Astrocyte (in vitro differentiated cells and primary cell): ENCODE measurements at regions not wholly inside any gene's neighbourhood (a gene's known extent, or its start where the extent isn't known, plus 50 kb on each side); places are given as distances from the start of the nearest gene placed in this dataset.

Source experiments
- DNase-seq: peaks from one replicate; pipeline ENCODE4 v3.0.0-alpha.2; 2010; ENCODE audit warnings: low read depth
- FAIRE-seq: peaks from 2 replicates; lab custom pipeline; 2011; peaks lifted over from hg19 to GRCh38; lab: Jason Lieb, UNC
- H2AFZ ChIP-seq: 2 replicates; pipeline ENCODE4 v1.6.0; 2012; ENCODE audit warnings: low read depth, low read length, inconsistent platforms
- H3K27ac ChIP-seq: 2 replicates; pipeline ENCODE4 v1.5.1; 2011; ENCODE audit warnings: low read depth, low read length, inconsistent platforms
- H3K27me3 ChIP-seq: 2 replicates; pipeline ENCODE4 v1.6.0; 2011; ENCODE audit warnings: low read length, inconsistent platforms; ENCODE audit not compliant: insufficient read depth
- H3K36me3 ChIP-seq: 2 replicates; pipeline ENCODE4 v1.5.1; 2011; ENCODE audit warnings: low read length, inconsistent platforms; ENCODE audit not compliant: insufficient read depth
- H3K4me1 ChIP-seq: 2 replicates; pipeline ENCODE4 v1.5.1; 2011; ENCODE audit warnings: low read length, inconsistent platforms; ENCODE audit not compliant: insufficient read depth
- H3K4me2 ChIP-seq: 2 replicates; pipeline ENCODE4 v1.6.0; 2012; ENCODE audit warnings: low read length, inconsistent platforms
- H3K4me3 ChIP-seq: 2 replicates; pipeline ENCODE4 v1.5.1; 2011; ENCODE audit warnings: low read depth, mild to moderate bottlenecking, low read length, inconsistent platforms; ENCODE audit not compliant: insufficient read depth
- H3K79me2 ChIP-seq: 2 replicates; pipeline ENCODE4 v1.6.0; 2012; ENCODE audit warnings: mild to moderate bottlenecking, low read length, inconsistent platforms; ENCODE audit not compliant: insufficient read depth
- H3K9ac ChIP-seq: 2 replicates; pipeline ENCODE4 v1.6.0; 2012; ENCODE audit warnings: mild to moderate bottlenecking, low read length, inconsistent platforms
- H3K9me3 ChIP-seq: 2 replicates; pipeline ENCODE4 v1.5.1; 2012; ENCODE audit warnings: low read depth, mild to moderate bottlenecking, low read length, inconsistent platforms; ENCODE audit not compliant: insufficient read depth
- H4K20me1 ChIP-seq: 2 replicates; pipeline ENCODE4 v1.6.0; 2012; ENCODE audit warnings: low read length, inconsistent platforms; ENCODE audit not compliant: insufficient read depth
- H3K27ac Mint-ChIP-seq: one replicate; pipeline ENCODE4 v1.8.0; 2021; ENCODE audit warnings: mild to moderate bottlenecking, mixed read lengths; ENCODE audit not compliant: unreplicated experiment
- H3K27me3 Mint-ChIP-seq: one replicate; pipeline ENCODE4 v1.8.0; 2021; ENCODE audit warnings: low read depth, mixed read lengths; ENCODE audit not compliant: unreplicated experiment
- H3K36me3 Mint-ChIP-seq: one replicate; pipeline ENCODE4 v1.8.0; 2021; ENCODE audit warnings: low read depth, mixed read lengths; ENCODE audit not compliant: unreplicated experiment
- H3K4me1 Mint-ChIP-seq: one replicate; pipeline ENCODE4 v1.8.0; 2021; ENCODE audit warnings: low read depth, mixed read lengths; ENCODE audit not compliant: unreplicated experiment
- H3K4me3 Mint-ChIP-seq: one replicate; pipeline ENCODE4 v1.8.0; 2021; ENCODE audit warnings: mild to moderate bottlenecking, moderate library complexity, mixed read lengths; ENCODE audit not compliant: unreplicated experiment
- H3K9me3 Mint-ChIP-seq: one replicate; pipeline ENCODE4 v1.8.0; 2021; ENCODE audit warnings: mild to moderate bottlenecking, mixed read lengths; ENCODE audit not compliant: unreplicated experiment
- CTCF ChIP-seq: IDR thresholded peaks from 2 replicates; pipeline ENCODE4 v1.5.1; 2011; ENCODE audit warnings: low read depth, mild to moderate bottlenecking, inconsistent platforms, low read length, moderate library complexity; ENCODE audit not compliant: insufficient read depth
- EZH2 ChIP-seq: IDR thresholded peaks from 2 replicates; pipeline ENCODE4 v1.6.1; 2012; ENCODE audit warnings: mild to moderate bottlenecking, low read length, inconsistent platforms; ENCODE audit not compliant: insufficient read depth

- Mint-ChIP-seq H3K4me3 (no peak overlapping the region), H3K36me3 (no peaks in the 10 kb centered on the region), H3K27me3 (no peaks in the 10 kb centered on the region), H3K9me3 (no peaks in the 10 kb centered on the region), H3K4me1 (peaks cover 5% of the 10 kb centered on the region), H3K27ac (no peak overlapping the region)
- H3K79me2 ChIP-seq, result no peaks in the 10 kb centered on the region
- no peak for TF ChIP-seq CTCF
- no peak for TF ChIP-seq EZH2
- H3K4me3 ChIP-seq, result no peak overlapping the region
- H3K9ac ChIP-seq, result no peak overlapping the region
- no peak overlapping the region for H3K4me2 ChIP-seq
- H3K9me3 ChIP-seq, result no peaks in the 10 kb centered on the region
- no peaks in the 10 kb centered on the region for H4K20me1 ChIP-seq
- no peak for DNase-seq
- H3K4me1 ChIP-seq, result no peaks in the 10 kb centered on the region
- H3K27me3 ChIP-seq, result no peaks in the 10 kb centered on the region
- H2AFZ ChIP-seq, result no peak overlapping the region
- H3K27ac ChIP-seq, result no peak overlapping the region
- no peak for FAIRE-seq
- H3K36me3 ChIP-seq, result no peaks in the 10 kb centered on the region
These were observed 238.5 kb upstream of the EPHA4 start for GRCh38 chr2:221810650-221811049.

GRCh38 chr2:221810245-221810644 lies 238.1 kb upstream of the EPHA4 start:
- Histone ChIP-seq H2AFZ (no peak overlapping the region), H3K4me2 (no peak overlapping the region), H4K20me1 (no peaks in the 10 kb centered on the region), H3K4me1 (no peaks in the 10 kb centered on the region), H3K27ac (no peak overlapping the region), H3K9me3 (no peaks in the 10 kb centered on the region), H3K36me3 (no peaks in the 10 kb centered on the region), H3K4me3 (no peak overlapping the region), H3K27me3 (no peaks in the 10 kb centered on the region), H3K79me2 (no peaks in the 10 kb centered on the region), H3K9ac (no peak overlapping the region)
- no peaks in the 10 kb centered on the region for H3K27me3 Mint-ChIP-seq
- H3K4me1 Mint-ChIP-seq, result peaks cover 5% of the 10 kb centered on the region
- no peak for DNase-seq
- H3K4me3 Mint-ChIP-seq, result no peak overlapping the region
- H3K36me3 Mint-ChIP-seq, result no peaks in the 10 kb centered on the region
- FAIRE-seq, result no peak
- no peaks in the 10 kb centered on the region for H3K9me3 Mint-ChIP-seq
- TF ChIP-seq EZH2 (no peak), CTCF (no peak)
- no peak overlapping the region for H3K27ac Mint-ChIP-seq

- DNase-seq (no peak), FAIRE-seq (no peak)
- Histone ChIP-seq H3K79me2 (no peaks in the 10 kb centered on the region), H3K9ac (no peak overlapping the region), H3K27me3 (no peaks in the 10 kb centered on the region), H4K20me1 (no peaks in the 10 kb centered on the region), H3K9me3 (no peaks in the 10 kb centered on the region), H2AFZ (no peak overlapping the region), H3K36me3 (no peaks in the 10 kb centered on the region), H3K4me3 (no peak overlapping the region), H3K27ac (no peak overlapping the region), H3K4me2 (no peak overlapping the region), H3K4me1 (no peaks in the 10 kb centered on the region)
- Mint-ChIP-seq H3K27ac (no peak overlapping the region), H3K9me3 (no peaks in the 10 kb centered on the region), H3K27me3 (no peaks in the 10 kb centered on the region), H3K4me1 (peaks cover 5% of the 10 kb centered on the region), H3K4me3 (no peak overlapping the region), H3K36me3 (no peaks in the 10 kb centered on the region)
- TF ChIP-seq CTCF (no peak), EZH2 (no peak)
These were observed 236.4 kb upstream of the EPHA4 start for GRCh38 chr2:221808488-221808887.
